GM21423 (cell line): ENCODE measurements at regions not wholly inside any gene's neighbourhood (a gene's known extent, or its start where the extent isn't known, plus 50 kb on each side); places are given as distances from the start of the nearest gene placed in this dataset.
"Not testable (repeated sequence)": the region's sequence is repeated elsewhere in the genome, so short reads cannot be mapped to it uniquely, and the experiment has no call there.

Experiments used
- ATAC-seq: cut with Tn5 transposase; IDR thresholded peaks from one replicate; pipeline ENCODE4 v1.9.1; 2021; ENCODE audit warnings: mild to moderate bottlenecking, moderate library complexity; ENCODE audit not compliant: unreplicated experiment

DNA sequence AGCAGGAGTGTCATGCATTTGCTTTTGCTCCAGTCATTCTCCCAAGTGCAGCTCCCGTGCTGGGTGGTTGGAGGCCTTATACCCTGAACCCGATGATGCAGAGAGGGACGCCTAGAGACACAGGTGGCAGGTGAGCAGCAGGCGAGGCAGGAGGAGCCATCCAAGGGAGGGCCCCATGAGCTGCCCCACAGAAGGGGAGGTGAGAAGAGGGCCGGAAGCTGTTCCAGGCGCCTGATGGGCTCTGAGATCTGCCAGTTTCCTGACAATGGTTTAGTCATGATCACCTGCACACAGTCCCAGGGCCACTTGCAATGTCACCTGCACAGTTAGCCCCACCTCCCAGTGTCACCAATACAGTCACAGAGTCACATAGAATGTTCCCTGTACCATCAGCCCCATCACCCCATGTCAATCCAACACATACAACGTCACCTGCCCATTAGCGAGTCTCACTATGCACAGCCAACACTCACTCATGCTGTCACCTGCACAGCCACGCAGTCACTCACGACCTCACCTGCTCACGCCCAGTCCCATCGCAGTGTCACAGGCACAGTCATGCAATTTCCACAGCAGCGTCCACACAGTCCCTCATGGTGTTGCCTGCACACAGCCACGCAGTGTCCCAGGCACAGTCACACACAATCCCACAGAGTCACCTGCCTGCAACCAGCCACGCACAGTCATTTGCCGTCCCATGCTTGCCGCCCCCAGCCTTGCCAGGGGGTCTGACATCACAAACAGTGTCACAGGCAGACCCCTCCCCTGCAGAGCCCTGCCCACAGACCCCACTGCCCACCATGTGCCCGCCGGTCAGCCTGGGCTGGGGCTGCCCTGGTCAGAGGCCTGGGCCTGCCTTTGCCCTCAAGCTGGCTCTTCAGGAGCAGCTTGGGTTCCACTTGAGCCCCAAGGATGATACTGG, 113.4 kb downstream of the LHX2 start:
- no peak for ATAC-seq

- no peak for ATAC-seq
Observed at GRCh38 chr9:124125651-124125977, 114.0 kb downstream of the LHX2 start.

DNA sequence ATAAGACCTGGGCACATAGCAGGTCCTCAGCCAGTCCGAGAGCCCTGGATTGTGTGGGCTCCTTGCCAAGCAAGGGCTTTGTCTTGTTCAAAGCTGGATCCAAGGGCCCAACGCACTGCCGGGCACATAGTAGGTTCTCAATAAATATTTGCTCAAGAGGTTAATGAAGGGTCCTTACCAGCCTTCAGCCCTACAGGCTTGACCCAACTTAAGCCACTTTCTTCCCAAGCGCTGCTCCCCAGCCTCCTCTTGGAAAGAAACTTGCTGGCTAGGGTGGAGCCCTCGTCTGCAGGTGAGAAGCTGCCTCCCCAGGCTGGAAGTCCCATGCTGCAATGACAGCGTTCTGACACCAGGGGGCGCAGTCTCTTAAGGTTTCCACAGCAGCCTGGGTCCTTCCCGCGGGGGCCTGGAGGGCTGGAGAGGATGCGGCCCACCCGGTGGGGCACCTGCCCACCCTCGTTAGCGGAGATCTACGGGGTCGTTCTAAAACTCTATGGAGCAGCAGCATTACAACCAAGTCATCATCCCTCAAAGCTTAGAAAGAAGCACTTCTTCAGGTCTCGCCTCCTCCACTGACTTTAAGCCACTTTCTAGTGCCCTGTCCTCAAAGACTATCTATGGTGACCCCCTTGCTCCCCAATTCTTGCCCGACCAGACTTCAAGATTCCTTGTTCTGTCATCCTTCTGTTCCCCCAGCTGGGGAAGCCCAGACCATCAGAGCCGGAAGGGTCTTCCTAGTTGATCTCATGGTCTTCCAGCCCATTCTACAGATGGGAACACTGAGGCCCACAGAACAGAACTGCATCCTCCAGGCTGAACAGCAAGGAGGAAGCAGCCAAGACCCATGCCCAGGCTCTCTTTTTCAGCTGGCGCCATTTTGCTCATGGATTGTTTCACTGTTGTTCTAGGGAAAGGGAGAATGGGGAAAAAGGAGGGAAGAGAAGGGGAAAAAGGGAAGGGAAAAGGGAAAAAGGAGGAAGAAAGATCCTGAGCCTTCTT, 115.4 kb downstream of the LHX2 start:
- no peak for ATAC-seq

DNA sequence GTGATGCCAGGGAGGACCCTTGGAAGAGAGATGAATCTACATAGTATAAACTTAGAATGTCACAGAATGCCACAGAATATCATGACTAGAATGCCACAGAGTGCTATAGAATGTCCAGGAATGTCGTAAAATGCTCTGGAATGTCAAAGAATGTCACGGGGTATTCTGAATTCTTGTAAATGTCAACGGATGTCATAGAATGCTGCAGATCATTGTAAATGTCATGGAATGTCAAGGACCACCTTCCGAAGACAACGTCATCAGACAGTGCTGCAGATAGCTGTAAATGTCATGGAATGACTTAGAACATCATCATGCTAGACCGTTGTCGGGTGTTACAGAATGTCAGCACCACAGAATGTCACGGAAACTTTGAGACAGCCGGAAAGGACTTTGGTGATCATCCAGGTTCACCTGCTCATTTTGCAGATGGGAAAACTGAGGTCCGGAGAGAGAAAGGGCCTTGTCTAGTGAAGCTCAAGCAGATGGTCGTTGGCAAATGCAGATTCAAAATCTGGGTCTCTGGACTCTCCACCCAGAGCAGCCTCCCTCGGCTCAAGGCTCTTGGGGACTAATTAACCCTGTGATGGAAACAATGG, 117.1 kb downstream of the LHX2 start:
- no peak for ATAC-seq

DNA sequence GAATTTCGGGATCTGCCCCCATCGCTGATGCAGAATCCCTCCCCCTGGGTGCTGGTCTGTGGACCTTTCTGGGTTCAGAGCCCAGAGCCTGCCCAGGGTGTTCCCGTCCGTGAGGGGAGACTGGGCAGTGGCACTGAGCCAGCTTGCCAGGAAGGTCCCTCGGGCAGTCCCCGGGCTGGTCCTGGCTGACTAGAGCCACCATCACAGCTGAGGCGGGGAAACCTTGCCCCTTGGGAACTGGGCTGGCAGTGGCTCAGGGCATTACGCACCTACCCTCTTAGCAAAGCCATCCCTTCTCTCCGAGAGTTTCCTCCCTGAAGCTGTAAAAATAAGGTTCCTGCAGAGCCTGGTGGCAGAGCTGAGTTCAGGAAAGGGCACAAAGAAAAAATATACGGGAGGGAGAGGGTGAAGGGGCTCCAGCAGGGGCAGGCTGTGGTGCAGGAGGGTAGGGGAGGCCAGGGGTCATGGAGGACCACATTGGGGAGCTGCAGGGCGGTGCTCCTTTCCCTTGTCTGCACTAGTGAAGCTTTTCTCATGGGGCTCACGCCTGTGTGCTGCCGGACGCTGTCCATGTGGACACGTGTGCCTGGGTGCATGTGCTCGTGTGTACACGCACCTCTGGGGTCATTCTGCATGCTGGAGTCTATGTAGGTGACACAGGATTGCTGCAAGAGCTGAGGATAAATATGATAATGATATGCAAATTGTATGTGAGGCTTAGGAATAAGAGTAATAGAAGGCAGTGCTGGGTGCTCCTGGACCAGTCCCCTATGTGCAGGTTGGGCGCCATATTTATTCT, 118.9 kb downstream of the LHX2 start:
- no peak for ATAC-seq

DNA sequence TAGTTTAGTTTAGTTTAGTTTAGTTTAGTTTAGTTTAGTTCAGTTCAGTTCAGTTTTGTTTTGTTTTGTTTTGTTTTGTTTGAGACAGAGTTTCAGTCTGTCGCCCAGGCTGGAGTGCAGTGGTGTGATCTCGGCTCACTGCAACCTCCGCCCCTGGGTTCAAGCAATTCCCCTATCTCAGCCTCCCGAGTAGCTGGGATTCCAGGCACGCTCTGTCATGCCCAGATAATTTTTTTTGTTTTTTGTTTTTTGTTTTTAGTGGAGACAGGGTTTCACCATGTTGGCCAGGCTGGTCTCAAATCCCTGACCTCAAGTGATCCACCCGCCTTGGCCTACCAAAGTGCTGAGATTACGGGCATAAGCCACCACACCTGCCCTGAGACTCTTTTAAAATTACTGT, 120.0 kb downstream of the LHX2 start:
- ATAC-seq: not testable (repeated sequence)

- ATAC-seq: no peak
Observed at GRCh38 chr9:124132671-124133147, 121.1 kb downstream of the LHX2 start.

DNA sequence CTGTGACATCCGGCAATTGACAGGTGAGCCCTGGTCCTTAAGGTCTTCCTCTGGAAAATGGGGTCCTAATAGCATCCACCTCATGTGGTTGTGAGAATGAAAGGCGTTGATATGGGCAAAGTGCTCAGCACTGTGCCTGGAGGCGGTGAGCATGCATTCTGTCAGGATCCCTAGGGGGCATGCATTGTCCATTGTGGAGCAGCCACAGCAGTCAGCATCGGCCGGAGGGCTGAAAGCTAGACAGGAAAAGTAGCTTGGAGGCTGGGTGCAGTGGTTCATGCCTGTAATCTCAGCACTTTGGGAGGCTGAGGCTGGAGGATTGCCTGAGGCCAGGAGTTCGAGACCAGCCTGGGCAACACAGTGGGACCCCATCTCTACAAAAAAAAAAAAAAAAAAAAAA, 122.2 kb downstream of the LHX2 start:
- no peak for ATAC-seq

DNA sequence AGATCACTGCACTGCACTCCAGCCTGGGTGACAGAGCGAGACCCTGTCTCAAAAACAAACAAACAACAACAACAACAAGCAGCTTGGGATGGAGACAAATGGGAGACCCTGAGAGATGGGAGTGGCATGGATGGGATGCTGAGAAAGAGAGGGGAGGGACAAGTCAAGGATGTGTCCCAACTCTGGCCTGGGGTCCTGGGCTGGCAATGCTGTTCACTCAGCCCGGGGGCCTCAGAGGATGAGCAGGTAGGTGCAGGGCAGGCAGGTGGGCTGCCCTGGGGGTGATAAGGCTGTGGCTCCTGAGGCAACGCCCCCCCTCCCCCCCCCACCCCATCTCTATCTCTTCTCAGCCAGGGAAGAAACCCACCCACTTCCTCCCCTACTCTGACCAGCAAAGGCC, 123.0 kb downstream of the LHX2 start:
- ATAC-seq: no peak

GRCh38 chr9:124135813-124136365, 121.9 kb upstream of the NEK6 start:
- no peak for ATAC-seq

DNA sequence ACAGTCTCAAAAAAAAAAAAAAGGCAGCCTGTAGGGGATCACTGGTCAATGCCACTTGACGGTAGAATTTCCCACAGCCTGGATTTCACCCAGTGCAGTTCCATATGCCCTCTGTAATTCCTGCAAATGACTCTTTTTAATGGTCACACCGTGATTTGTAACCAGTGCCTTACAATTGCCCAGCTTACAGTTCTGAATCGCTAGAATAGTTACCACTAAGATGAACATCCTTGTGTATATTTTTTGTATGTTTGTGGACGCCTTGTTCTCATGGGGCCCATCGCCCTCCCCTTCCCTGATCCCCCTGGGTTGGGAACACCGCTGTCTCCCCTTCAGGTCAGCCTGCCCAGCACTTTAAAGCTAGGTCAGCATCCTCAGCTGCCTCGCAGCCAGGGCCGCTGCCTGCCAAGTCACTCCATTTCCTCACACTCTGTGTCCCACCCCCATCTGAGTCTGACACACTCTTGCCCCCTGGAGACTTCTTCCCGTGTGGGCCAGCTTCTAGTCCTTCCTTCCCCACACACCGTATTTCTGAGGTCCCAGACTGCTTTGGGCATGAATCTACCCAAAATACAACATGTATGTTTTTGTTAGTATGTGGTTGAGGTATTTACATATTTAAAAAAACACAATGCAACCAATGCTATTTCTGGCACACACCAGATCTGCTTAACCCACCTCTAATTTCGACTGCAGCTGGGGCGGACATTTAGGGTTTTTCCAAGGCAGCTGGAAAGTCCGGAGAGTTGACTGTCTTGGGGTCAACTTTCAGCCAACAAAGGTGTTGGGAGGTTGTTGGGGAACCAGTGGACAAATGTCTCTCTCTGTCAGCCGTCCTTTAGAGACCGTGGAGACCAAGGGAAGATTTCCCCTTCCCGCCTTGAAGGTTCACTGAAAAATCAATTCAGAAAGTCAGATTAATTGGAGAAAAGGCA, 120.5 kb upstream of the NEK6 start:
- ATAC-seq: peak; percentile 76

DNA sequence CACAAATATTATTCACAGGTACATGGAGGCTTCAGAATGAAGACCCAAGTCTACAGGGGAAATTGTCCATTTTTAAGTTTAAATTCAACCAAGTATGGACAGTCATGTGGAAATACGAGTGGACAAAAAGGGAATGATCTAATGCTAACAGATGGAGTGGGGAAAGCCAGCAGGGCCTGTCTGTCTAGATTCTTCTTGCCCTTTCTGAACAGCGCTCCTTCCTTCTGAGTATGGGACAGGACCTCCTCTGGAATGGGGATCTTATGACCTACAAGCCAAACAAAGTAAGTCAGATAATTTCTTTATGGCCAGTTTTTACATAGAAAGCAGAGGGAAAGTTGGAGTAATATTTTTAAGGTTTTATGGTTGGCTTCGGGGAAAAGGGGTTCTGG, 119.8 kb upstream of the NEK6 start:
- ATAC-seq: peak; percentile 14

DNA sequence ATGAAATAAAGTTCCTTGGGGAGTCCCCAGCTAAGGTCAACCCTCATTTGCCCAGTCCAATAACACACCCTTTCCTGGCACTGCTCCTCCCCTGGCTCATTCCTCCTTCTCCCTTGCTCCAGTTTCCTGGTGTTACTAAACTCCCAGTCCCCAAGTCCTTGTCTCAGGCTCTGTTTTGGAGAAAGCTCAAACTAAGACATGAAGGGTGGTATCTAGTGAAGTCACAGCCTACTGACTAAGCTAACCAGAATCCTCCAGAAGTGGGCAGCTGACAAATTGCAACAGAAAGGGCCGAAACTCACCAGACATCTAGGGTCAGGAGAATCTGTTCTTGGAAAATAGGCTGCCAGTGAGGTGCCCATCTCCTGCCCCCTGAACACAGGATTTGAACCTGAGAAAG, 118.7 kb upstream of the NEK6 start:
- ATAC-seq: no peak

DNA sequence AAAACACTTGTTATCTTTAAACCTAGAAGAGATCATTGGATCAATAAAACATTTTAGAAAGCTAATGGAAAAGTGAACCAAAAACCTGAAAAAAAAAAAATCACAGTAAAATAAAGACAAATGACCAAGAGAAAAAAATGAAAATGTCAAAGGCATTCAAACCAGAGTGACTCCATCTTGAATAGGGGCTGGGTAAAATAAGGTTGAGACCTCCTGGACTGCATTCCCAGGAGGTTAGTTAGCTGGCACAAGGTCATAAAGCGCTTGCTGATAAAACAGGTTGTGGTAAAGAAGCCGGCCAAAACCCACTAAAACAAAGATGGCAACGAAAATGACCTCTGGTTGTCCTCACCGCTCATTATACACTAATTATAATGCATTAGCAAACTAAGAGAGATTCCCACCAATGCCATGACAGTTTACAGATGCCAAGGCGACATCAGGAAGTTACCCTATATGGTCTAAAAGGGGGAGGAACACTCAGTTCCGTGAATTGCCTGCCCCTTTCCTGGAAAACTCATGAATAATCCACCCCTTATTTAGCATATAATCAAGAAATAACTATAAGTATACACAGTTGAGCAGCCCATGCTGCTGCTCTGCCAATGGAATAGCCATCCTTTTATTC, 116.7 kb upstream of the NEK6 start:
- ATAC-seq: no peak

- not testable (repeated sequence) for ATAC-seq
Observed at GRCh38 chr9:124144561-124145123, 113.1 kb upstream of the NEK6 start.

DNA sequence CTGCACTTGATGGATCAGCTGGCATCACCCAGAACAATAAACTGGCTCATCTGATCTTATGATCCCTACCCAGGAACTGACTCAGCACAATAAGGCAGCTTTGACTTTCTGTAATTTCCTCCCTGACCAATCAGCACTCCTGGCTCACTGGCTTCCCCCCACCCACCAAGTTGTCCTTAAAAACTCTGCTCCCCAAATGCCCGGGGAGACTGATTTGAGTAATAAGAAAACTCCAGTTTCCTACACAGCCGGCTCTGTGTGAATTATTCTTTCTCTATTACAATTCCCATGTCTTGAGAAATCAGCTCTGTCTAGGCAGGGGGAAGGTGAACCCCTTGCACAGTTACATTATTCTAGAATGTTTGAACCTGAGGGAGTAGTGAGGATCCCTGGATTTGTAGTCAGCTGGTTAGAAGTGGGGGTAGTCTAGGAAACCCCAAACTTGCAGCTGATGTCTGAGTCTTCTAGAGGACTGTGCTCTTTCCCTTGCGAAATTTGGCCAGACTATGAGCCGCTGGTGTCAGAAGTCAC, 111.7 kb upstream of the NEK6 start:
- ATAC-seq: no peak

DNA sequence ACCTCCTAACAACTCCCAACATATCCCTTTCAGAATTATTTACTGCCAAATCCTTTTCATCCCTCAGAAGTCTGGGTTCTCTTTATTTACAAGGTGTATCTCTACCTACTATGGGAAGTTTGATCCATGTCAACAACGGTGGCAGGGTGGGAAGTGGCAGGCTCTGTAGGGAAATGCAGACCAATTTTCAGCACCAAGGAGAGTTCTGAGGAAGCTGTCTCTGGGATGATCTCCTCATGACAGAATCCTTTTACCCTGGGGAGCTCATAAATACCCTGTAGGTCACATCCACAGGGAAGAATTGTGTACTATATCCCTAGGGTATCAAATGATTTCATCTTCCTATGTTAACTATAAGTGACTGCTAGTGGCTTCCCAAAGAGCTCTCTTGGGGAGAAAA, 107.8 kb upstream of the NEK6 start:
- ATAC-seq: no peak

DNA sequence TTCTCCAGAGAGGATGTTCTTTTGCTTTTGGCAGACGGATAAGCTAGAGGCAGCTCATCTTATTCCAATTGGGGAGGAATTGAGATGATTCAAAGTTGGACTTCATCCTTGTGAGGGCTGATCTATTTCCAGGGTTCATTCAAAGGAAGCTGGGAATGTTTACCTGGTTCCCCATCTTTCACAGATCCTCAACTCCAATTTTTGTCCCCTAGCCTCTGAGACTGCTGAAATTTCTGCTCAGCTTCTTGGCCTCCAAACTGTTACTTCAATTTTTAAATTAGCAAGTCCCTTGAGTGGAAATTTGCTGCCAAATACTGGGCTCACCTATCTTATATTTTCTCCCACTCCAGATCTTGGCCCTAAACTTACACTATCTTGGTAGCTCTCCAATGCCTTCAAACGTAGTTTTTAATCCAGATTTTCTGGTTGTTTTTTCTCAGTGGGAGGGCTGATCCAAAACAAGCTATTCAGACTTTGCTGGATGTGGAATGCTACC, 93.9 kb upstream of the NEK6 start:
- no peak for ATAC-seq
